NCI-H69 (cell line): ENCODE measurements at regions not wholly inside any gene's neighbourhood (a gene's known extent, or its start where the extent isn't known, plus 50 kb on each side); places are given as distances from the start of the nearest gene placed in this dataset.

Source experiments
- DNase-seq: peaks from one replicate; lab custom pipeline; 2025; lab: John Stamatoyannopoulos, UW

GRCh38 chr13:68030152-68030809 lies 800.1 kb upstream of the PCDH9 start:
- DNase-seq: no peak

GRCh38 chr13:68028701-68029100 lies 798.6 kb upstream of the PCDH9 start:
- DNase-seq: no peak

GRCh38 chr13:68027306-68027705 lies 797.2 kb upstream of the PCDH9 start:
- DNase-seq: peak; percentile 89

- DNase-seq: no peak
Measured at GRCh38 chr13:68026077-68026476, 795.9 kb upstream of the PCDH9 start.

- DNase-seq: no peak
Measured at GRCh38 chr13:68025604-68026003, 795.5 kb upstream of the PCDH9 start.

- peak; percentile 49 for DNase-seq
Measured at GRCh38 chr13:68023838-68024581, 793.9 kb upstream of the PCDH9 start.

- no peak for DNase-seq
Measured at GRCh38 chr13:68019901-68020300, 789.8 kb upstream of the PCDH9 start.

GRCh38 chr13:68009546-68009945 lies 779.4 kb upstream of the PCDH9 start:
- no peak for DNase-seq

GRCh38 chr13:68007576-68007975 lies 777.4 kb upstream of the PCDH9 start:
- DNase-seq: no peak

GRCh38 chr13:67996101-67996500 lies 766.0 kb upstream of the PCDH9 start:
- DNase-seq: no peak

- DNase-seq: no peak
Measured at GRCh38 chr13:67990868-67991267, 760.7 kb upstream of the PCDH9 start.

GRCh38 chr13:67986234-67986633 lies 756.1 kb upstream of the PCDH9 start:
- DNase-seq: no peak

- DNase-seq: no peak
Measured at GRCh38 chr13:67977066-67977465, 746.9 kb upstream of the PCDH9 start.

- no peak for DNase-seq
Measured at GRCh38 chr13:67971291-67971690, 741.2 kb upstream of the PCDH9 start.

GRCh38 chr13:67967031-67967430 lies 736.9 kb upstream of the PCDH9 start:
- DNase-seq: no peak

GRCh38 chr13:67966065-67966464 lies 735.9 kb upstream of the PCDH9 start:
- no peak for DNase-seq

GRCh38 chr13:67964986-67965385 lies 734.9 kb upstream of the PCDH9 start:
- no peak for DNase-seq

- DNase-seq: no peak
Measured at GRCh38 chr13:67964091-67964490, 734.0 kb upstream of the PCDH9 start.

GRCh38 chr13:67961331-67961730 lies 731.2 kb upstream of the PCDH9 start:
- no peak for DNase-seq

GRCh38 chr13:67951431-67951830 lies 721.3 kb upstream of the PCDH9 start:
- no peak for DNase-seq

GRCh38 chr13:67950603-67951002 lies 720.5 kb upstream of the PCDH9 start:
- DNase-seq: no peak

- no peak for DNase-seq
Measured at GRCh38 chr13:67946131-67946530, 716.0 kb upstream of the PCDH9 start.

GRCh38 chr13:67943116-67943515 lies 713.0 kb upstream of the PCDH9 start:
- no peak for DNase-seq

- DNase-seq: peak; percentile 93
Measured at GRCh38 chr13:67935626-67936025, 705.5 kb upstream of the PCDH9 start.
